Urinary bladder (tissue), 3 donors: ENCODE measurements at regions not wholly inside any gene's neighbourhood (a gene's known extent, or its start where the extent isn't known, plus 50 kb on each side); places are given as distances from the start of the nearest gene placed in this dataset.

ENCODE experiments used
- DNase-seq: peaks from one replicate; pipeline ENCODE4 v3.0.0-alpha.2; 2015; ENCODE audit errors: extremely low spot score
- H3K27ac ChIP-seq: one replicate; pipeline ENCODE4 v1.5.1; 2013; ENCODE audit warnings: low read depth, mild to moderate bottlenecking, moderate library complexity
- H3K36me3 ChIP-seq: one replicate; pipeline ENCODE4 v1.6.1; 2013; ENCODE audit warnings: mild to moderate bottlenecking, moderate library complexity; ENCODE audit not compliant: insufficient read depth
- H3K4me1 ChIP-seq: one replicate; pipeline ENCODE4 v1.6.1; 2013; ENCODE audit warnings: mild to moderate bottlenecking, moderate library complexity; ENCODE audit not compliant: insufficient read depth
- H3K4me3 ChIP-seq: one replicate; pipeline ENCODE4 v1.5.1; 2013; ENCODE audit warnings: low read depth, low read length
- WGBS: extraction: QIAGEN DNeasy Blood & Tissue Kit; methylation state at CpG from one replicate; pipeline ENCODE4 v1.1.7; 2013; 5-methylcytosine and 5-hydroxymethylcytosine counted together
- donor health status: healthy with polysubstance abuse.
- donor health status: healthy.

DNA sequence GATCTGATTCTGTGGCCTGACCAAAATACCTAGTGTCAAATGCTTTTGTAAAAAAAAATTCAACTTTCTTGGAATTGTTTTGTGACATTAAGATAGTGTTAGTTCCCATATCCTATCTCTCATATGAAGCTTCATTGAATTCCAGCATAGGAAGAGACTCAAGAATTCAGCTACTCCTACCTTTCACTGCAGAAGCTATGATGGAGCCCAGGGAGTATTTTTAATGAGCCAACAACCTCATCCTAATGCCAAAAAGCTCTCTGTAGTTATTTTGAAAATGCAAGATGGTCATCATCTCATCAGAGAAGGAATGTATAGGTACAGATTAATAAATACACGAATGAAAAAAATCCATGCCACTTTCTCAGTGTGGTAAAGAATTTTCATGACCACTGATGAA, 431.2 kb upstream of the SGCG start:
- no peaks in the 10 kb centered on the region for H3K36me3 ChIP-seq
- WGBS: 78% methylated on average over 1 of the region's 1 CpG
- H3K27ac ChIP-seq: no peak overlapping the region
- H3K4me1 ChIP-seq: peaks cover 2% of the 10 kb centered on the region
- H3K4me3 ChIP-seq: no peak overlapping the region
- DNase-seq: no peak

DNA sequence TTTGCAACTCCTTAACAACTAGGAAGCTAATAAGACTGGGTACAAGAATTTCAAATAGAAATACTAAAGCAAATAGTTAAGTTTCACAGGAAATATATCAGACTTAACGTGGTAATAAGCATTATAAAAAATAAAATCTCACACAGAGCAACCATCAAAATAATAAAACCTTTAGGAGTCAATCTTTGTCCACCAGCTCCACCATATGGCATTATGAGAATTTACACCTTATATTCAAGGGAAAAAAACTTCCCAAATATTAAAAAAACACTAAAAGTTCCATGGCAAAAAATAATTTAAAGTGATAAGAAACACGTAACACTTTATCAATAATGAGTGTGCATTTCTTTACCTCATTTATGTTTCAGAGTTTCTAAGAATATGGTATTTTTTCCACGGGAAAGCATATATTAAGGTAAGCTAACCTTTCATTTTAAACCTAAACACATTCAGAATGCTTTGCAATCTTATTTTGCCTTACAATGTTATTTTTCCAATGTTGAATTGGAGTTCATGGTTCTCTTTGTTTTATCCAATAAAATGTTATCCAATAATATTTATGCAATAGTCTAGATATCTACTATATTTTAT, 423.2 kb upstream of the SGCG start:
- DNase-seq: no peak

GRCh38 chr13:22758245-22758644, 422.5 kb upstream of the SGCG start:
- no peak for DNase-seq
- Histone ChIP-seq H3K27ac (no peak overlapping the region), H3K4me1 (no peaks in the 10 kb centered on the region), H3K36me3 (no peaks in the 10 kb centered on the region), H3K4me3 (no peak overlapping the region)
- 85% methylated on average over 4 of the region's 4 CpGs for WGBS

More for the DNA sequence above, 423.2 kb upstream of the SGCG start:
- Histone ChIP-seq H3K4me1 (no peaks in the 10 kb centered on the region), H3K4me3 (no peak overlapping the region), H3K27ac (no peak overlapping the region), H3K36me3 (no peaks in the 10 kb centered on the region)
- WGBS: 40% methylated on average over 3 of the region's 3 CpGs

- Histone ChIP-seq H3K4me3 (no peak overlapping the region), H3K36me3 (no peaks in the 10 kb centered on the region), H3K27ac (no peak overlapping the region), H3K4me1 (no peaks in the 10 kb centered on the region)
- WGBS: 93% methylated on average over 5 of the region's 5 CpGs
- no peak for DNase-seq
Observed at GRCh38 chr13:22761709-22762108, 419.1 kb upstream of the SGCG start.

DNA sequence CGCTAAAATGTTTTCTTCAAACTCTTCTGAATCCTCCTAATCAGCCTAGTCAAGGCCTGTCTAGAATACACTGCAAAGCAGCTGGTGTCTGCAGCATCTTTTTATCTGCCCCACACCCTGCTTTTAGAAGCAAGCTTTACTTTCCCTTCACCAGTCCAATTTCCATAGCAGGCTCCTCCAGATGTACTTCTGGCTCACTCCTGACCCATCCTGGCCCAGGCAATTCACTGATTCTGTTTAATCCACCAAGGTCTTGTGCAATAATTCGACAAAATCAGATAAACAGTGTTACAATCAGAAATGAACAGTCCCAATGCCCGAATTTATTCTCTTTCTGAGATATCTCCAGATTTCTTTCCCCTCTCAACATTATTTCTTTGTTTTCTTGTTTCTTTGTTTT, 415.2 kb upstream of the SGCG start:
- WGBS: 32% methylated on average over 3 of the region's 3 CpGs
- no peaks in the 10 kb centered on the region for H3K36me3 ChIP-seq
- H3K27ac ChIP-seq: no peak overlapping the region
- H3K4me3 ChIP-seq: no peak overlapping the region
- H3K4me1 ChIP-seq: no peaks in the 10 kb centered on the region
- DNase-seq: no peak

GRCh38 chr13:22770891-22771290, 409.9 kb upstream of the SGCG start:
- H3K36me3 ChIP-seq: no peaks in the 10 kb centered on the region
- WGBS: 94% methylated on average over 23 of the region's 23 CpGs
- H3K4me3 ChIP-seq: no peak overlapping the region
- H3K27ac ChIP-seq: no peak overlapping the region
- no peaks in the 10 kb centered on the region for H3K4me1 ChIP-seq
- DNase-seq: no peak

- no peak overlapping the region for H3K4me3 ChIP-seq
- H3K4me1 ChIP-seq: no peaks in the 10 kb centered on the region
- no peak for DNase-seq
- H3K36me3 ChIP-seq: no peaks in the 10 kb centered on the region
- 74% methylated on average over 3 of the region's 3 CpGs for WGBS
- no peak overlapping the region for H3K27ac ChIP-seq
Observed at GRCh38 chr13:22773465-22773864, 407.3 kb upstream of the SGCG start.

- no peak for DNase-seq
- WGBS: 88% methylated on average over 15 of the region's 15 CpGs
- no peaks in the 10 kb centered on the region for H3K4me1 ChIP-seq
- no peak overlapping the region for H3K4me3 ChIP-seq
- peaks cover 1% of the 10 kb centered on the region for H3K36me3 ChIP-seq
- H3K27ac ChIP-seq: no peak overlapping the region
Observed at GRCh38 chr13:22776394-22777186, 404.2 kb upstream of the SGCG start.

DNA sequence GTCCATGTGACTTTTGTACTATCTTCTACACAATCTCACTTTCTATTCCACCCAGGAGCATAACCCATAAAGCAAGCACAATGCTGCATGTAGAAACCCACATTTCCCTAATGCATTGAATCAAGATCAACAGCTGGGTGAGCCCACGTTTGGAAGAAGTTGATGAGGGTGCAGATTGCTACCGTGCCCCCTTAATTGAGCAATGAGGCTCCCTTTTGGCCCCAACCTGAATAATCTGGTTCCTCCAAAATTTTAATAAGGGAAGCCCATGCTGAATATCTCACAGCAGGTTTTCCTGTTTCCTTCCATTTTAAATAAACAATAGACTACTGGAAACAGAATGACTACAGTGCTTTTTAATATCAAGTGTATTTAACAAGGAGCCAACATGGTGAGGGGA, 403.6 kb upstream of the SGCG start:
- Histone ChIP-seq H3K36me3 (peaks cover 1% of the 10 kb centered on the region), H3K4me3 (no peak overlapping the region), H3K4me1 (no peaks in the 10 kb centered on the region), H3K27ac (no peak overlapping the region)
- DNase-seq: no peak
- 66% methylated on average over 2 of the region's 2 CpGs for WGBS

DNA sequence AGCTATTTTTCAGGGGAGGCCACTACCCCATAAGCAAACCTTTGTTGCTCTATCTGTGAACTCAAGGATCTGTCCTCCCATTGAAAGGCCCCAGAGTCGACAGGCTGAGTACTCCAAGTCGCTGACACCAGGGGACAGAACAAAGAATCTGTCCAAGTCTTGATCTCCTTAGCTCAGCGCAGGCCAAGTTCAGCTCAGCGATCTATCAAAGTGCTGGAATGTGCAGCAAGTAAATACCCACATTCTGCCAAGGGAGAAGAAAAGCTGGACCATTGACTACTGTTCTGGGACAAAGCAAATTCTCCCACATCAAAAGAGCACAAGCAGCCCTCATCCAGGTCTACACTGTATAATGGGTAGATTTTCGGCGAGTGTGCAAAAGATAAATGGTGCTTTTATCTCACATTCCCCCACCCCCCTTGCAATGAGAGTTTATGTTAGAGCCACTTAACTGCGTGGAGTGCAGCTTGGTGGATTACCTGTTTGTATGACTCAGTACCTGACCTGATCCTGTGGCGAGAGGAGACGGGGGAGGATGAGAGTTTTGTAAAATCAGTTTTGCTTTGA, 391.7 kb upstream of the SGCG start:
- DNase-seq: no peak
- H3K4me1 ChIP-seq: no peaks in the 10 kb centered on the region
- 35% methylated on average over 9 of the region's 9 CpGs for WGBS
- H3K36me3 ChIP-seq: no peaks in the 10 kb centered on the region
- no peak overlapping the region for H3K4me3 ChIP-seq
- no peak overlapping the region for H3K27ac ChIP-seq

GRCh38 chr13:22789916-22790315, 390.9 kb upstream of the SGCG start:
- Histone ChIP-seq H3K4me1 (no peaks in the 10 kb centered on the region), H3K4me3 (no peak overlapping the region), H3K27ac (no peak overlapping the region), H3K36me3 (no peaks in the 10 kb centered on the region)
- WGBS: 84% methylated on average over 3 of the region's 3 CpGs
- no peak for DNase-seq

DNA sequence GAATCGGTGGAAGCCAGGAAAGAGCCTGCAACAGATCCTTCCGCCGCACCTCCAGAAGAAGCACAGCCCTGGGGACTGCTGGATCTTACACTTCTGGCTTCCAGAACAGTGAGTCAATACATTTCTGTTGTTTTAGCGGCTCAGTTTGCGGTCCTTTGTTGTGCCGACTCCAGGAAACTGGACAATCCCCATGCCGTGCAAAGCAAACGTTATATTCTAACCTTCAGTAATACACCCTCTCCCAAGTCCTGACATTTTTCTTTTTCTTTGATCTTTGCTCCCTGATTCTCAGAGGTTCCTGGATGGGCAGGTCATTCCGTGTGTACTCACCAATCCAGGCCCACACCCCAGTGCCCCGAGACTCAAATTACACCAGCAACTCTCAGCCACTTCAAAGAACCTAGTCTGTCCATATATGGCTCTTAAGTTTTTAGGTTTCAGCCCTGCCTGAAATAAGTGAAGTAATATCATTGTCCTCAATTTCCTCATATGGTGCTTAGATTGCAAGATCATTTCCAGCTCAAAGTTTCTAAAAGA, 387.1 kb upstream of the SGCG start:
- Histone ChIP-seq H3K4me1 (no peaks in the 10 kb centered on the region), H3K4me3 (no peak overlapping the region), H3K27ac (no peak overlapping the region), H3K36me3 (no peaks in the 10 kb centered on the region)
- no peak for DNase-seq
- WGBS: 74% methylated on average over 10 of the region's 10 CpGs

DNA sequence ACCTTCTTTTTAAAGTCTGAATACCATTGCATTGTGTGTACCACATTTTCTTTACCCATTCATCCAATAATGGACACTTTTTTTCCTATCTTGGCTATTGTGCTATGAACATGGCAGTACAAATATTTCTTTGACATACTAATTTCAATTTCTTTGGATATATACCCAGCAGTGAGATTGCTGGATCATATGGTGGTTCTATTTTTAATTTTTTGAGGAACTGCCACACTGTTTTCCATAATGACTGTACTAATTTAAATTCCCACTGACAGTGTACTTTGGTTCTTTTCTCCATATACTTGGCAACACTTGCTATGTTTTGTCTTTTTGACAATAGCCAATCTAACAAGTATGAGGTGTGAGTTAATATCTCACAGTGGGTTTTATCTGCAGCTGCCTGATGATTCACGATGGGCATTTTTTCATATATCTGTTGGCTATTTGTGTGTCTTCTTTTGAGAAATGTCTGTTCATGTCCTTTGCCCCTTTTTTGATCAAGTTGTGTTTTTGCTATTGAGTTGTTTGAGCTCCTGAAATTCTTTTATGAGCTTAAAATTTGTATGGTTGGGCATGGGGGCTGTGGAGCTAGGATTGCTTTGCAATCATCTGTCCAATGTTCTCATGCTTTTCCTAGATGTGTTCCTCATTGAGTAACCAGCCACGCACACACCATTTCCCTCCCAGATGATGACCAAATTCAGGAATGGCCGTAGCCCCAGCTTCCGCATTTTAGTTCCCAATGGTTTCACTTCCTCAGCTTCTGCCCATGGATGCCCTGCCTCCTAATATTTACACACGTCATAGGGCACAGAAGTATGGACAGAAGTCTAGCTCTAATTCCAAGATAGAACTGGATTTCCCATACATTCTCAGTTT, 380.0 kb upstream of the SGCG start:
- no peaks in the 10 kb centered on the region for H3K4me1 ChIP-seq
- DNase-seq: no peak
- H3K36me3 ChIP-seq: no peaks in the 10 kb centered on the region
- WGBS: 66% methylated on average over 5 of the region's 5 CpGs
- H3K4me3 ChIP-seq: no peak overlapping the region
- H3K27ac ChIP-seq: no peak overlapping the region
